Neural cell (in vitro differentiated cells): ENCODE measurements at regions not wholly inside any gene's neighbourhood (a gene's known extent, or its start where the extent isn't known, plus 50 kb on each side); places are given as distances from the start of the nearest gene placed in this dataset.

Experiments
- H2AFZ ChIP-seq: fragments of 200-600, 300-800 bp; sonication (generic), shearing (Covaris generic); 2 replicates; pipeline ENCODE4 v1.6.0; 2014; ENCODE audit warnings: low read depth, mild to moderate bottlenecking, antibody characterized with exemption, low read length, moderate library complexity
- H3F3A ChIP-seq: fragments of 200-600 bp; shearing (Covaris generic); 2 replicates; pipeline ENCODE4 v1.6.1; 2016; ENCODE audit warnings: mild to moderate bottlenecking, moderate library complexity, mixed read lengths, antibody characterized with exemption, low read length; ENCODE audit not compliant: insufficient read depth, poor library complexity, severe bottlenecking
- H3K27ac ChIP-seq: fragments of 200-600, 300-800 bp; sonication (generic), shearing (Covaris generic); 2 replicates; pipeline ENCODE4 v1.5.1; 2014; ENCODE audit warnings: mild to moderate bottlenecking, low read length, moderate library complexity
- H3K27me3 ChIP-seq: fragments of 300-800, 200-600 bp; sonication (generic), shearing (Covaris generic); 2 replicates; pipeline ENCODE4 v1.6.0; 2014; ENCODE audit warnings: mild to moderate bottlenecking, low read depth, low read length, moderate library complexity; ENCODE audit not compliant: insufficient read depth
- H3K36me3 ChIP-seq: fragments of 300-800, 200-600 bp; sonication (generic), shearing (Covaris generic); 2 replicates; pipeline ENCODE4 v1.5.1; 2014; ENCODE audit warnings: mild to moderate bottlenecking, antibody characterized with exemption, low read length, moderate library complexity; ENCODE audit not compliant: insufficient read depth
- H3K4me2 ChIP-seq: fragments of 300-800, 200-600 bp; sonication (generic), shearing (Covaris generic); 2 replicates; pipeline ENCODE4 v1.6.0; 2014; ENCODE audit warnings: mild to moderate bottlenecking, low read length
- H3K4me3 ChIP-seq: fragments of 300-800, 200-600 bp; sonication (generic), shearing (Covaris generic); 2 replicates; pipeline ENCODE4 v1.5.1; 2014; ENCODE audit warnings: mild to moderate bottlenecking, low read length, moderate library complexity
- H3K79me2 ChIP-seq: fragments of 200-600 bp; shearing (Covaris generic); replicated peaks from 2 replicates; pipeline ENCODE4 v1.6.0; 2014; ENCODE audit warnings: mild to moderate bottlenecking, low read length, moderate library complexity; ENCODE audit not compliant: insufficient read depth
- H3K9ac ChIP-seq: fragments of 300-800, 200-600 bp; sonication (generic), shearing (Covaris generic); 2 replicates; pipeline ENCODE4 v1.6.1; 2016; ENCODE audit warnings: mild to moderate bottlenecking, low read length, mixed read lengths
- H3K9me2 ChIP-seq: fragments of 200-600 bp; shearing (Covaris generic); 2 replicates; pipeline ENCODE4 v1.6.1; 2016; ENCODE audit warnings: mild to moderate bottlenecking, low read length, mixed read lengths; ENCODE audit not compliant: insufficient read depth
- H3K9me3 ChIP-seq: fragments of 200-600, 300-800 bp; sonication (generic), shearing (Covaris generic); 2 replicates; pipeline ENCODE4 v1.6.1; 2016; ENCODE audit warnings: mild to moderate bottlenecking, mixed run types, low read length, moderate library complexity, mixed read lengths
- H4K20me1 ChIP-seq: fragments of 200-600 bp; shearing (Covaris generic); 2 replicates; pipeline ENCODE4 v1.6.1; 2016; ENCODE audit warnings: mild to moderate bottlenecking, mixed run types; ENCODE audit not compliant: insufficient read depth
- CTCF ChIP-seq: fragments of 450-650 bp; IDR thresholded peaks from 2 replicates; pipeline ENCODE4 v1.5.1; 2014; ENCODE audit warnings: antibody characterized with exemption, mild to moderate bottlenecking, moderate library complexity; ENCODE audit not compliant: poor library complexity, severe bottlenecking
- EP300 ChIP-seq: fragments of 450-650 bp; conservative IDR thresholded peaks from 2 replicates; pipeline ENCODE4 v1.6.1; 2014; ENCODE audit warnings: antibody characterized with exemption, mild to moderate bottlenecking, moderate library complexity; ENCODE audit not compliant: poor library complexity, severe bottlenecking
- EZH2 ChIP-seq: fragments of 200-600, 300-800 bp; shearing (Covaris generic), sonication (generic); IDR thresholded peaks from 2 replicates; pipeline ENCODE4 v1.6.1; 2014; ENCODE audit warnings: antibody characterized with exemption, low read length, borderline replicate concordance, mild to moderate bottlenecking; ENCODE audit not compliant: insufficient read depth, poor library complexity, severe bottlenecking
- MXI1 ChIP-seq: fragments of 450-650 bp; conservative IDR thresholded peaks from 2 replicates; pipeline ENCODE4 v1.6.1; 2014; ENCODE audit warnings: antibody characterized with exemption, mild to moderate bottlenecking; ENCODE audit not compliant: poor library complexity, severe bottlenecking
- POLR2AphosphoS5 ChIP-seq: IDR thresholded peaks from 2 replicates; pipeline ENCODE4 v1.6.1; 2012
- RAD21 ChIP-seq: fragments of 450-650 bp; conservative IDR thresholded peaks from 2 replicates; pipeline ENCODE4 v1.6.1; 2014; ENCODE audit warnings: antibody characterized with exemption, mild to moderate bottlenecking, moderate library complexity
- REST ChIP-seq: IDR thresholded peaks from 2 replicates; pipeline ENCODE4 v1.6.1; 2012; ENCODE audit warnings: borderline replicate concordance
- SMC3 ChIP-seq: fragments of 450-650 bp; conservative IDR thresholded peaks from 2 replicates; pipeline ENCODE4 v1.6.1; 2014; ENCODE audit warnings: antibody characterized with exemption, mild to moderate bottlenecking, moderate library complexity; ENCODE audit not compliant: poor library complexity
- TAF1 ChIP-seq: IDR thresholded peaks from 2 replicates; pipeline ENCODE4 v1.6.1; 2012; ENCODE audit warnings: low read depth

- no peak overlapping the region for H3K9ac ChIP-seq
- H3K4me3 ChIP-seq: no peak overlapping the region
- H2AFZ ChIP-seq: no peak overlapping the region
- peaks cover 6% of the 10 kb centered on the region for H3K36me3 ChIP-seq
- H3K27me3 ChIP-seq: no peaks in the 10 kb centered on the region
- TF ChIP-seq RAD21 (no peak), TAF1 (no peak), MXI1 (no peak), SMC3 (no peak), REST (no peak), EP300 (no peak), CTCF (no peak), POLR2AphosphoS5 (no peak), EZH2 (no peak)
- H3K9me3 ChIP-seq: peaks cover 3% of the 10 kb centered on the region
- no peaks in the 10 kb centered on the region for H3K79me2 ChIP-seq
- H3K27ac ChIP-seq: no peak overlapping the region
- H3F3A ChIP-seq: no peaks in the 10 kb centered on the region
- no peaks in the 10 kb centered on the region for H4K20me1 ChIP-seq
- no peaks in the 10 kb centered on the region for H3K9me2 ChIP-seq
- H3K4me2 ChIP-seq: no peak overlapping the region
These were observed 859.3 kb upstream of the KLHL29 start for GRCh38 chr2:22525681-22526080.

GRCh38 chr2:22530131-22530530 lies 854.8 kb upstream of the KLHL29 start:
- no peaks in the 10 kb centered on the region for H3F3A ChIP-seq
- TF ChIP-seq POLR2AphosphoS5 (no peak), CTCF (no peak), EP300 (no peak), SMC3 (no peak), RAD21 (no peak), EZH2 (no peak), REST (no peak), TAF1 (no peak)
- no peak overlapping the region for H3K9ac ChIP-seq
- no peak overlapping the region for H3K4me3 ChIP-seq
- no peaks in the 10 kb centered on the region for H4K20me1 ChIP-seq
- H3K36me3 ChIP-seq: peaks cover 9% of the 10 kb centered on the region
- H3K27me3 ChIP-seq: no peaks in the 10 kb centered on the region
- H3K9me2 ChIP-seq: no peaks in the 10 kb centered on the region
- H3K9me3 ChIP-seq: peaks cover 3% of the 10 kb centered on the region
- H3K4me2 ChIP-seq: no peak overlapping the region
- no peak overlapping the region for H3K27ac ChIP-seq
- H2AFZ ChIP-seq: no peak overlapping the region
- H3K79me2 ChIP-seq: no peaks in the 10 kb centered on the region
